GDM1 (cell line): ENCODE measurements at regions not wholly inside any gene's neighbourhood (a gene's known extent, or its start where the extent isn't known, plus 50 kb on each side); places are given as distances from the start of the nearest gene placed in this dataset.

Source experiments
- DNase-seq: peaks from one replicate; lab custom pipeline; 2025; lab: John Stamatoyannopoulos, UW

DNA sequence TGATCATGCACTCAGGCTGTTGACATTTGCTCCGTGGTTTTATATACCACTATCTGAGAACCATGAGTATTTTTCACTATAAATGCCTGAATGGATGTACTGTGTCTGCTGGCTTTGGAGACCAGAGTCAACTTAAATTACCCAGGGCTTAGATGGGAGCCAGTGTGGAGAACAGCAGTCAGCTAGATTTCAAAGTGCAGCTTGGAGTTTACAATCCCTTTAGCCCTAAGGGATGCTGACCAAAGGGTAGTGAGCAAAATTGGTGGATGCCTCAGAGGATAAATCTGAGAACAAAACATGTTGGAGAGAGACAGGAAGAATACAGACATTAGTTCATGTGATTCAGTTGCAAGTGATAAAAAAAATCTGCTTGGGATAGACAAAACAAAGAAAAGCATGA is 327.5 kb downstream of the C11orf87 start:
- DNase-seq = no peak

- no peak for DNase-seq
Measured at GRCh38 chr11:109750964-109751363, 329.0 kb downstream of the C11orf87 start.

DNA sequence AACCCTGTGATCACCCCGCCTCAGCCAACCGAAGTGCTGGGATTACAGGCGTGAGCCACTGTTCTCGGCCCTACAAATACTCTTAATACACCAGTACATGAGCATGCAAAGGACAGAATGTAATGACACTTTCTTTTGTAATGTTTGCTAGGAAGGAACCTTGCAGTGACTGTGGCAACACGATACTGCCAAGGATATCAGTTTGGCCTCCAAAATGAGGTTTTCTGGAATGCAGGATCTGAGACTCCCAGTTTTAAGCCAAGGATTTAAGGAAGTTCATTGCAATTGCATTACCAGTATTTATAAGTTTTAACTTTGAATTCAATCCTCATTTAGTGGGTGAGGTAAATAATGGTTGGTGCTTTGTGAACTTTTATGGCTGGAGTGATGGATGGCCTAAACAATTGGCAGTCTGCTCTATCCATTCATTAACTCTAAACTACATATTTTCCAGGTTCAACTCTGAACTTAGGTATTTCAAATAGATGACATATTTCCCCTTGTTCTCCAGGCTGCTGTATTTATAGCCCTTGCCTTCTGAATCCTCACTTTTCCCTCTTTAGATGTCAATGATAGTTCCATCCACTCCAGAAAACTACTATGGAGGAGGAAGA is 330.3 kb downstream of the C11orf87 start:
- DNase-seq = no peak

GRCh38 chr11:109756521-109756920 is 334.5 kb downstream of the C11orf87 start:
- DNase-seq = no peak

DNA sequence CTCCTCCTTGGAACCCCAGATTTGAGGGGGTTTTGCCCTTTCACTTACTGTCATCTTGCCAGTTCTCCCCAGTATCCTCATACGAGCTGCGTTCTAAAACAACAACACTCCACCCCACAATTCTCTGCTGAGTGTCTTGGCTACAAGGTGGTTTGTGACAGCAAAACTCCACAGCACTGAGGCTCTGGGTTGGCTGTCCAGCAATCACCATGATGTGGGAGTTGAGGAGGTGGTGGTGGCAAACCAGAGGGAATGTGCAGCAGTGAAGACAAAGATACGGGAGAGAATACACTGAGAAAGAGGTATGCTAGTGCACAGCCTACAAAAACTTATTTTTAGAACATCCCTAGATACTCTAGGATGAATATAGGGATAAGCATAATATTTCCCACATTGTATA is 335.0 kb downstream of the C11orf87 start:
- DNase-seq = no peak

DNA sequence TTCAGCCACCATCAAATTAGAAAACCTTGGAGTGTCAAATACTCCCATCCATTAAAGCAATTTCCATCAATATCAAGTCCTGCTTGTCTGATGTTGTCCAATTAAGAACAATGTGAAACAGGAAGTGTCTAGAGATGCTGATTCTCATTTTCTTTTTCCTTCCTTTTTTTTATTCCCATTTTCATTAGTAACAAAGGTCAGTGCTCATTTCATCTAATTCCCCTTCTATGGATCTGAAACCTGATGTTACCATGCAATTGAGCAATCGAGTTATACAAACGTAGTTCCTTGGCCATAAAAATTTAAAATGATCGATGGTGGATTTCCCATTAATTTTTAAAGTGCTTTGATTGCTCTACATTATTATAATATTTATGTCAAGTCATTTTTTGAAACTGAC is 330.6 kb upstream of the ZC3H12C start:
- no peak for DNase-seq

- no peak for DNase-seq
Measured at GRCh38 chr11:109765709-109766311, 327.4 kb upstream of the ZC3H12C start.

- no peak for DNase-seq
Measured at GRCh38 chr11:109769858-109770257, 323.3 kb upstream of the ZC3H12C start.

- DNase-seq = no peak
Measured at GRCh38 chr11:109770323-109770722, 322.9 kb upstream of the ZC3H12C start.

GRCh38 chr11:109772892-109773291 is 320.3 kb upstream of the ZC3H12C start:
- DNase-seq = no peak

DNA sequence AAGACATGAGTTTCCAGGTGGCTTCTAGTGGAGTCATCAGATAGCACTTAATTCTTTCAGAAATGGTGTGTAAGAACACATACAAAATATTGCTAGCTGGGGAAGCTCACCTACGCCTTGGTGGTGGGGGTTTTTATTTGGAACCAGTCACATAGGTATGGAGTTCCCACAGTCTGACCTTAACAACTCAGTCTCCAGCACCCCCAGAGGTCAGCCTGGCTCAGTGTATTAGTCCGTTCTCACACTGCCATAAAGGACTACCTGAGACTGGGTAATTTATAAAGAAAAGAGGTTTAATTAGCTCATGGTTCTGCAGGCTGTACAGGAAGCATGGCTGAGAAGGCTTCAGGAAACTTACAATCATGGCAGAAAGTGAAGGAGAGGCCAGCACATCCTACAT is 317.5 kb upstream of the ZC3H12C start:
- no peak for DNase-seq

- DNase-seq = no peak
Measured at GRCh38 chr11:109783014-109783413, 310.2 kb upstream of the ZC3H12C start.

- no peak for DNase-seq
Measured at GRCh38 chr11:109783840-109784239, 309.4 kb upstream of the ZC3H12C start.

GRCh38 chr11:109784536-109784935 is 308.7 kb upstream of the ZC3H12C start:
- DNase-seq = no peak

DNA sequence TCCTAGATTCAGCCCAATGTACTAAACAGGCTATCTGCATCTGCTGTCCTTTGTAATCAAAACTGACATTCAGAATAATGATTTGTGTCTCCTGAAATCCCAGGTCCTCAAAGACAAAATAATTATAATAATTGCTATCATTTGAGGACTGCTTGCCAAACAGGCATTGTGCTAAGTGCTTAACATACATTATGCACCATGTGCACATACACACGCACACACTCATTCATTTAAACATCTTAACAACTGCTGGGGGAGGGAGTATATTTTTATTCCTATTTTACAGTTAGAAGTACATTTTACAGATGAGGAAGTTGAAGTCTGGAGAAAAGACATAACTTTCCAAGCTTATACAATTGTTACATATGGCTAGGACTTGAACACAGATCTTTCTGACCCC is 308.0 kb upstream of the ZC3H12C start:
- DNase-seq = no peak

DNA sequence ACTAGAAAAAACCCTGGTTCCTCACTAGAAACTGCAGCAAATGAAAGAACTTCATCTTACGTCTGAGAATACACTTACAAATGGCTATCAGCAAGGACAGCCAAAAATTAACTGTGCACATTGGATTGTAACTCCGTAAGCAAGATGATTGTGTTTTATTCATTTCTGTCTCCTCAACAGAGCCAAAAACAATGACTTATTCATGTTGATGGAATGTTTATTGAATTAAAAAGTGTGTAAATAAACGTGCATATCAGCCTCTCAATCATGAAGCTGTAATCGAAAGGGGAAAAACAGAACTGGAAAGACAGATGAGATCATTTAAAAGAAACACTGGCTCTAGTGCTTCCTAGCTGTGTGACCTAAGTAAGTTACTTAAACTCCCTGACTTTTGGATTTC is 307.5 kb upstream of the ZC3H12C start:
- DNase-seq = no peak

GRCh38 chr11:109788948-109789490 is 304.2 kb upstream of the ZC3H12C start:
- DNase-seq = no peak

GRCh38 chr11:109789901-109790300 is 303.3 kb upstream of the ZC3H12C start:
- DNase-seq = no peak

- DNase-seq = no peak
Measured at GRCh38 chr11:109791337-109791736, 301.9 kb upstream of the ZC3H12C start.

GRCh38 chr11:109794501-109794900 is 298.7 kb upstream of the ZC3H12C start:
- no peak for DNase-seq

- DNase-seq = no peak
Measured at GRCh38 chr11:109795234-109795633, 298.0 kb upstream of the ZC3H12C start.

- DNase-seq = no peak
Measured at GRCh38 chr11:109796253-109796652, 296.9 kb upstream of the ZC3H12C start.

DNA sequence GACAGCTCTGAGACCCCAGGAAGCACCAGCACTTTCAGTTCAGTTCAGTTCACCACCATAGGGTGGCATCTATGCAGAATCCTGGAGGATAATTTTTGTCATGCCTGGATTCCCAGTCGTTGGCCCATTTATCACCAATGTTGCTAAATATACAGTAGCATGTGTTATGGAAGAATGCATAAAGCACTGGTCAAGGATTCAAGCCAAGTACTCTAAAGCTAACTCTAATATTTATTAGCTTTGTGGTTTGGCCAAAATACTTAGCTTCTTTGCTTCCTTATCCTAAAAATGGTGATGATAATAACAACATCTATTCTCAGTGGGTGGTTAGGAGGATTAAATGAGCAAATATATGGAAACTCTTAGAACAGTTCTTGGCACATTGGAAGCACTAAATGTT is 294.7 kb upstream of the ZC3H12C start:
- DNase-seq = no peak

DNA sequence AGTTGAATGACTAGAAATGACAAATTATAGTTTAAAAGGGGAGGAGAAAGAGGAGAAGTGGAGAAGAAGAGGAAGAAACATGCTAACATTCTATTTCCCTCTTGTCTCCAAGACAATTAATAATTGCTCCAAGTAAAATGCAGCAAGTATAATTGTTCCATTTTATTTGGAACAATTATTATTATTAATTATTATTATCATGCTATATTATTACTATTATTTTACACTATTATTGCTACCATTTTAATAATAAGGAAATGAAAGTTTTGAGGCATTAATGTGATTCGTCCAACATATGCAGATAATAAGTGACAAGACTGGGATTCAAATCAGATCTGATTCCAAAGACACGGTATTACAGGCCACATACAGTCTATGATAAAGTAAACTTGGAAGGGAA is 293.6 kb upstream of the ZC3H12C start:
- DNase-seq = no peak
